GM21528 (cell line): ENCODE measurements at regions not wholly inside any gene's neighbourhood (a gene's known extent, or its start where the extent isn't known, plus 50 kb on each side); places are given as distances from the start of the nearest gene placed in this dataset.

Experiments used
- ATAC-seq: cut with Tn5 transposase; IDR thresholded peaks from one replicate; pipeline ENCODE4 v1.9.1; 2021; ENCODE audit warnings: mild to moderate bottlenecking, moderate library complexity; ENCODE audit not compliant: unreplicated experiment, low FRiP score

GRCh38 chr10:128278362-128278761 is 152.1 kb upstream of the MKI67 start:
- ATAC-seq, result no peak

- no peak for ATAC-seq
Observed at GRCh38 chr10:128280271-128280670, 154.0 kb upstream of the MKI67 start.

DNA sequence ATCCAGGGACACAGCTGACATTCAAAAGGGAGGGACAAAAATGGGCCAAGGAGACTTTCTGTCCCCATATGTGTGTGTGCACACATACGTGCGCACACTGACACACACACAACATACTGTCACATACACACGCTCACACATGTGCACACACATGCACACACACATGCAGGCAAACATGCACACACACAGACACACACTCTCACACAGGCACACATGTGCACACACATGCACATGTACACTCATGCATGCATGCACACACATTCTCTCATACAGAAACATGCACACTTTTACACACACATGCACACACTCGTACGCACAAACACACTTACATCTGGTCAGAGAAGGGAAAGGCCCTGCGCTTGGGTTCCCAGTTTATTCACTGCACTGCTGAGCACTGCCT is 155.1 kb upstream of the MKI67 start:
- no peak for ATAC-seq

GRCh38 chr10:128281861-128282260 is 155.6 kb upstream of the MKI67 start:
- no peak for ATAC-seq

DNA sequence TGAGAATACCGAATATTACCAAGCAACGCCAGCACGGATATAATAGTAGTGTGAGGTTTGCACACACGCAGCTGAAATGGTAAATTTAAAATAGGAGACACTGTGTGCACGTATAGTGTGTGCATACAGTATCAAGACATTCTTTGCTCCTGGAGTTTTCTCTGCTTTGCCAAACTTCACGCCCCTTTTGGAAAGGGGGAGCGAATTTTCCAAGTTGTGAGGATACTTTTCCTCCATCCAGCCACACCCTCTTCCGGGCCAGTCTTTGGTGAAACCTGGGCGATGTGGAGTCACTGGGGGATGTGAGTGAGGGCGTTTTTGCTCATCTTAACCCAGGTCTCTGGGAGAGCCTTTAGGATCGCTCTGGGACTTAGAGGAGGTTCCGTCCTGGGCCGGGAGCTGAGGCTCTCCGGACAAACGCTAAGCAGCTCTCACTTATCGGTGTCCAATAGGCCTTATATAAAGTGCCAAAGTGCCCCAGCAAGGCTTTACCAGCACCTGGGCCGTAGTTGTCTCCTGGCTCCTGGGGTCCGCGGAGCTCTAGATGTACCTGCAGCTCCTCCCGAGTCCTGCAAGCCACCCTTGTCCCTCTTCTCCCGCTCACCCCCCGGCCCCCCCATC is 160.0 kb upstream of the MKI67 start:
- ATAC-seq, result no peak

DNA sequence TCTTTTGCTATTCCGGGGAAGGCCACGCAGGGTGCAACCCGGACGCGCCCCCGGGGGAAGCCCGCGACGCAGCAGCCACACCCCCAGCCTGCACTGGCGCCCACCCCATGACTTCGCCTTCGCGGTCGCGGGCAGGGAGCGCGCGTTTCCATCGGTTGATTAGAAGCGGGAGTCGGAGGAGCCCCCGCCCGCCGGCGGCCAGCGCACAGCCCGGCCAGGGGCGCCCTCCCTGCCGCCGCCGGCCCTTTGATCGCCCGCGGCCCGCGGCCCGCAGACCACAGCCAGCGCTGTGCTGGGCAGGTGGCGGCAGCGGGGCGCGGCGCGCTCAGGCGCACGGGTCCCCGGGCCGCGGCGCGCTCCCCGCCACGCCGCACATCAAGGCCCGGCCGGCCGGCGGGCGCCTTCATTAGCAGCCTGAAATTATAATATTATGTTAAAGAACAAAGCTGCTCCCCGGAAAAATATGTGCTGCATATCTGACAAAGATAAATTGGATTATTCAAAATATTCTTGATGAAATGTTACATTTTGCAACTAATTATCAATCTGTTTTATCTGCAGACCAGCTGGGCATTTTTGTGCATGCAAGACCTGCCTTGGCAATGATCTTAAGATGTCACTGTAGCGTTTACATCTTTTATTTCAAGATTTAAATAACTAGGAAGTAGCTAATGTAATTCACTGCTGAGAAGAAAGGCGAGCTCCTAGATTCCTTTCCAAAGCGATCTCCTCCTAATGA is 160.7 kb upstream of the MKI67 start:
- no peak for ATAC-seq

DNA sequence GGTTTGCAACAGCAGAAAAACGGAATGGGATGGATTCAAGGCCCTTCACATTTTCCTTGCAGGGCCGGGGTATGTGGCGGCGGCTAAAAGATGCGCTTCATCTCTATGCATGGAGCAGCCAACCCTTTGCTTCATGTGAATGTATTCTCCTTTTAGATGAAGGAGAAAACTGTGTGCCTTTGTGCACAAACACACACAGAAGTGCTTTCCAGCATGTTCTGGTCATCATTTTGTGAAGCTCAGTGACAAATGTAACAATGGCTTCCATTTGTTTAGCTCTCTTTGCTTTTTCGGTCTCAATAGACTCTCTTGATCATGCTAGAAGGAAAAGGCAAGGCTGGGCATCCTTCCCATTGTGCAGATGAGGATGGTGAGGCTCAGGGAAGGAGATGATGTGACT is 161.7 kb upstream of the MKI67 start:
- ATAC-seq, result no peak

GRCh38 chr10:128289621-128290020 is 163.4 kb upstream of the MKI67 start:
- no peak for ATAC-seq

- no peak for ATAC-seq
Observed at GRCh38 chr10:128295003-128295402, 168.8 kb upstream of the MKI67 start.

GRCh38 chr10:128296253-128297007 is 170.2 kb upstream of the MKI67 start:
- no peak for ATAC-seq

- ATAC-seq, result no peak
Observed at GRCh38 chr10:128297709-128298378, 171.6 kb upstream of the MKI67 start.

- ATAC-seq, result no peak
Observed at GRCh38 chr10:128298587-128298986, 172.4 kb upstream of the MKI67 start.

GRCh38 chr10:128300290-128300824 is 174.1 kb upstream of the MKI67 start:
- no peak for ATAC-seq

DNA sequence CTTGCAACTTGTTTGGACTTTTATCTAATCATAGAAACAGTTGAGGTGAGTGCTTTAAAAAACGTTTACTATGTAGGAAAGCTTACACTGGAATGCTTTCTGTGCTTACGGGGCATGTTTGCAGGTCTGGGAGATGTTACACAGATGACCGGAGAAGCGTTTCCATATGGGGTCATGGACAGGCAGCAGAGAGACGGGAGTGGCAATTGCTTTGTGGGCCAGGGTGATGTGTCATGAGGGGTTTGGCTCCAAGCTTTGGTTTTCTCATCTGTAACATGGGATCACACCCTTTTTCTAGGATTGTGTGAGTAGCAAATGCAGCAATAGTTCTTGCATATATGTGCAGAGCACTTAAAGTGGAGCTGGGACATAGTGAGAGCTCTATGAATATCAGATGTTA is 174.8 kb upstream of the MKI67 start:
- ATAC-seq, result no peak

- ATAC-seq, result no peak
Observed at GRCh38 chr10:128302808-128303207, 176.6 kb upstream of the MKI67 start.

DNA sequence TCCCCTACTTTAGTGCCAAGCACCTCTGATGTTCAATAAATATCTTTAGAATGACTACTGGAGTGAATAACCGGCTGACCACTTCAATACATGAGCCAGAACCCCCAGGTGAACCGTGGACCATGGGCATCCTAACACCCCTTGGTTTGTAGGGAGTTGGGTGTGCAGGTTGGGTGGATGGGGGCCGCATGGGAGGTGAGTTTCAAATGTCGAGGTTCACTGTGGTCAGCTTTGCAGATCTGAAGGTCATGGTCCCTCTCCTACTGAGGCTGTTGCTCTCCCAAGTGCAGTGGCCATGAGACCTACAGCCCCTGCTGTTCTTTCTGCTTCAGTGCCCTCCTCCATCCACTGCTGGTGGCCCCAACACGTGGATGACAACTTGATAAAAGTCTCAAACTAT is 178.0 kb upstream of the MKI67 start:
- ATAC-seq, result no peak

DNA sequence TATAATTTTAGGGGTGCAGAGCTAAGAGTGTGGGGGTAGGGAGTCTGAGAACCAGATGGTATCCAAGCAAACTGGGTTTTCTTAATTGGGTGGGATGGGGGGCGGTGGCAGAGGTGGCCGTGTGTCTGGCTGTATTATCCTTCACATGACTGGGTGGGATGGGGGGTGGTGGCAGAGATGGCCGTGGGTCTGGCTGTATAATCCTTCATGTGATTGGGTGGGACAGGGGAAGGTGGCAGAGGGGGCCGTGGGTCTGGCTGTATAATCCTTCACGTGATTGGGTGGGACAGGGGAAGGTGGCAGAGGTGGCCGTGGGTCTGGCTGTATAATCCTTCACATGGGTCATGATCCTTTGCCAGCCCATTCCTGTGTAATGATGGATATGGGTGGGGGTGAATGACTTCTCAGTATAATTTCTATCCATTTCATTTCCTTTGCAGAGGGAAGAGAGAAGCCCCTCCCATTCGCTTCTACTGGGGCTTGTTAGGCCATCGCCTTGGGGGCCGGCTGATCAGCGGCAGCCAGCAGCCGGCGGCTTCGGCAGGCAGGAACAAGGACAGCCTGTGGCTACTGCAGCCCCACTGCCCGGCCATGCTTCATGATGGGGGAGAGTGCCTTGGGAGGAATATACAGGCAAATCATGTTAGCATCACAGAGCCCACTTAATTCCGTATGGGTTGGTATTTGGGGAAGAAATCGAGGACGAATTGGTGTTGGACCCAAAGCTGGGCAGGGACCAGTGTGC is 179.6 kb upstream of the MKI67 start:
- no peak for ATAC-seq

DNA sequence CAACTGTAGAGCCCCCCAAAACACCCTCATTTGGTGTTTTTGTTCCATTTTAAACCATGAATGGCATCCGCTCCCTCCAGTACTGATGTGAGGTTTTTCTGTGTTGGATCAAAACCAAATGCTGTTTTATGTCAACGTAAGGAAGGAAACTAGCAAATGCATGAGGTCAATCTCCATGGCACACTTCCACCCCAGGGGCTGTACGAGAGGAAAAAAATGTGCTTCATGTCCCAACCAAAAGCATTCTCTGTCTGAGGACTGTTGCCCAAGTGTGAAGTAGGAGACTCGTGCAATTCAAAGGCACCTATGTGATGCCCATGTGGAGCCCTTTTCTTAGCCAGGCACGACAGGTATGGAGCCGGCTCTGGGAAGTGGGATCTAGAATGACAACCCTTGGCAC is 180.3 kb upstream of the MKI67 start:
- ATAC-seq, result no peak

DNA sequence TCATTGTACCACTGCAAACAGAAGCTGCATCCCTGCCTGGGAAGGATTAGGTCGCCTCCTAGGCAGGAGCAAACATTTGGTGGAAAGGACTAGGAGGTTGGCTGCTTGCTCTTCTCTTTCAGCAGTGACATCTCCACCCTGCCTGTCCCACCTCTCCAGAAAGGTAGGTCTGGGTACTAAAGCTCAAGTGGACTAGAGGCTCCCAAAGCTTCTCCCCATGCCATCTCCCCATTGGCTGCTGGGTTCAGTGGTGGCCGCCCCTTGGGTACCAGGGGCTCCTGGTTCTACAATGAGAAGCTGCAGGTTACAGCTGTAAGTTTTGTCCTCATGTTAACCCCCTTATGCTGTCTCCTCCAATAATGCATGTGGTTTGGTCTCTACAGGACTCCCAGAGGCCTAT is 180.7 kb upstream of the MKI67 start:
- ATAC-seq, result no peak

- ATAC-seq, result no peak
Observed at GRCh38 chr10:128307820-128308219, 181.6 kb upstream of the MKI67 start.
